Activated CD4-positive, alpha-beta T cell treated with anti-CD3 and anti-CD28 coated beads, Interleukin-2, amount 10 ng/mL, durations not matched to agents 7 days and 5 days (primary cell): ENCODE measurements at regions not wholly inside any gene's neighbourhood (a gene's known extent, or its start where the extent isn't known, plus 50 kb on each side); places are given as distances from the start of the nearest gene placed in this dataset.

ENCODE experiments used
- CTCF ChIA-PET: fragments of 350-600 bp; sonication (Branson Sonifier 250); formaldehyde crosslinking; loops from one replicate; lab custom pipeline; 2021; ENCODE audit warnings: antibody characterized with exemption; lab: Charles Lee
- POLR2A ChIA-PET: fragments of 350-600 bp; sonication (Branson Sonifier 250); formaldehyde crosslinking; loops from one replicate; lab custom pipeline; 2021; ENCODE audit warnings: antibody characterized with exemption; lab: Charles Lee
- DNase-seq: peaks from one replicate; pipeline ENCODE4 v3.0.0-alpha.2; 2020
- H3K27ac Mint-ChIP-seq: one replicate; pipeline ENCODE4 v1.8.0; 2021; ENCODE audit warnings: mild to moderate bottlenecking, moderate library complexity, mixed read lengths
- H3K27me3 Mint-ChIP-seq: one replicate; pipeline ENCODE4 v1.8.0; 2021; ENCODE audit warnings: mixed read lengths
- H3K36me3 Mint-ChIP-seq: one replicate; pipeline ENCODE4 v1.8.0; 2021; ENCODE audit warnings: low read depth, mixed read lengths
- H3K4me1 Mint-ChIP-seq: one replicate; pipeline ENCODE4 v1.8.0; 2021; ENCODE audit warnings: mixed read lengths
- H3K4me3 Mint-ChIP-seq: one replicate; pipeline ENCODE4 v1.8.0; 2021; ENCODE audit warnings: mild to moderate bottlenecking, moderate library complexity, mixed read lengths
- H3K9me3 Mint-ChIP-seq: one replicate; pipeline ENCODE4 v1.8.0; 2021; ENCODE audit warnings: mixed read lengths

- Mint-ChIP-seq H3K27ac (no peak overlapping the region), H3K36me3 (no peaks in the 10 kb centered on the region), H3K4me1 (no peaks in the 10 kb centered on the region), H3K27me3 (peaks cover 4% of the 10 kb centered on the region), H3K9me3 (no peaks in the 10 kb centered on the region), H3K4me3 (no peak overlapping the region)
- ChIA-PET POLR2A (no interaction called here), CTCF (no interaction called here)
- no peak for DNase-seq
Measured at GRCh38 chr3:98984024-98984423, 82.5 kb upstream of the DCBLD2 start.

GRCh38 chr3:98982351-98982750 lies 80.9 kb upstream of the DCBLD2 start:
- H3K27me3 Mint-ChIP-seq, result peaks cover 4% of the 10 kb centered on the region
- no peak overlapping the region for H3K27ac Mint-ChIP-seq
- H3K4me3 Mint-ChIP-seq, result no peak overlapping the region

GRCh38 chr3:98980915-98981596 lies 79.6 kb upstream of the DCBLD2 start:
- peaks cover 4% of the 10 kb centered on the region for H3K4me1 Mint-ChIP-seq
- DNase-seq, result no peak
- peaks cover 4% of the 10 kb centered on the region for H3K27me3 Mint-ChIP-seq
- no peaks in the 10 kb centered on the region for H3K9me3 Mint-ChIP-seq
- ChIA-PET CTCF (no interaction called here), POLR2A (no interaction called here)
- H3K27ac Mint-ChIP-seq, result no peak overlapping the region
- no peak overlapping the region for H3K4me3 Mint-ChIP-seq
- no peaks in the 10 kb centered on the region for H3K36me3 Mint-ChIP-seq

More at GRCh38 chr3:98982351-98982750, 80.9 kb upstream of the DCBLD2 start:
- Mint-ChIP-seq H3K4me1 (peaks cover 4% of the 10 kb centered on the region), H3K9me3 (no peaks in the 10 kb centered on the region), H3K36me3 (no peaks in the 10 kb centered on the region)
- no peak for DNase-seq
- CTCF ChIA-PET, result no interaction called here
- POLR2A ChIA-PET, result no interaction called here

DNA sequence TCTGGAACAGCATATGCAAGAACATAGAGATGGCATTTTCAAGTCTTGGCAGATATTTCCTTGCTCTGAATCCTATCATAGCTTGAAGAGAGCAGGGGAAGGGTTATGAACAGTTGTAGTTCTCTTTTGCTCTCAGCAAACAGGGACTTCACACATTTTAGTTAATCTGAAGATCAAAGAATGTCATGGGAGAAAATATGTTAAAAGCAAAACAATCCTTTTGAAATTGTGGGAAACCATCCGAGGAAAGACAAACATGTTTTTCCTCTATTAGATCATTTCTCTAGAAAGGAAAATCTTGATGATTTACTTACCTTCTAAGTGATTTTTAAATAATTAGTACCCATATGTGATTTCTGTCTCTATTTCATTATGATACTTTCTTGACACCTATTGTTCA lies 77.8 kb upstream of the DCBLD2 start:
- POLR2A ChIA-PET, result no interaction called here
- H3K36me3 Mint-ChIP-seq, result no peaks in the 10 kb centered on the region
- H3K4me3 Mint-ChIP-seq, result no peak overlapping the region
- H3K27ac Mint-ChIP-seq, result no peak overlapping the region
- peaks cover 4% of the 10 kb centered on the region for H3K4me1 Mint-ChIP-seq
- H3K27me3 Mint-ChIP-seq, result peaks cover 4% of the 10 kb centered on the region
- CTCF ChIA-PET, result no interaction called here
- DNase-seq, result no peak
- H3K9me3 Mint-ChIP-seq, result no peaks in the 10 kb centered on the region

DNA sequence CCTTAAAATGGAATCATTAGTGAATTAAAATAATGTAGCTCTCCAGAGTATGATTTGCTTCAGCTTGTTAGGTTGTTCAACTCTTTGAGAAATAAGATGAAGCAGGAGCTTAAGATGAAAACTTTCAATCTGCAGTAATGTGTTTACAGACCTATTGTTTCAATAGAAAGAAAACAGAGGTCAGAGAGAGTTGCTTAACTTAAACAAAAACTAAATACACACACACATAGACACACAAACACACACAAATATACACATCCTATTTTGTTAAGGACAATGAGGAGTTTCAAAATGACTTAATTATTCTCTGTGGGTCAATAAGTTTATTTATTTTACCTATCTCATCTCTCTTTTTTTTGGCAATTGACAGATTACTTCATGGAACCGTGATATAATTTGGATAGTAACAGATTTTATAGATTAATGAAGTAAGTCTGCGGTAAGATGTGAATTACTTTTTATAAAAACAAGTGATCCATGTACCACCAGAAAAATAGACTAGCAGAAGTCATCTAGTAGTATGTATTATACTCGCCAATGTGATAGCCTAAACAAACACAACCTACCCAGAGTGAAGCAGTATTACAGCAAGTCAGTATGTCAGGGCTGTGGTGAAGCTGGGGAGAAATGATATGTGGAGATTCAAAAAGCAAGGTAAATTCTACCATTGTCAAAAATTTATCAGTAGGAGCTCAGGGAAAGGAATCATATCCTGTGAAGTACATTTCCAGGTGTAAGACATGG lies 76.7 kb upstream of the DCBLD2 start:
- Mint-ChIP-seq H3K36me3 (no peaks in the 10 kb centered on the region), H3K4me1 (peaks cover 4% of the 10 kb centered on the region), H3K9me3 (no peaks in the 10 kb centered on the region), H3K27ac (no peak overlapping the region), H3K4me3 (no peak overlapping the region), H3K27me3 (peaks cover 4% of the 10 kb centered on the region)
- ChIA-PET POLR2A (no interaction called here), CTCF (no interaction called here)
- no peak for DNase-seq

DNA sequence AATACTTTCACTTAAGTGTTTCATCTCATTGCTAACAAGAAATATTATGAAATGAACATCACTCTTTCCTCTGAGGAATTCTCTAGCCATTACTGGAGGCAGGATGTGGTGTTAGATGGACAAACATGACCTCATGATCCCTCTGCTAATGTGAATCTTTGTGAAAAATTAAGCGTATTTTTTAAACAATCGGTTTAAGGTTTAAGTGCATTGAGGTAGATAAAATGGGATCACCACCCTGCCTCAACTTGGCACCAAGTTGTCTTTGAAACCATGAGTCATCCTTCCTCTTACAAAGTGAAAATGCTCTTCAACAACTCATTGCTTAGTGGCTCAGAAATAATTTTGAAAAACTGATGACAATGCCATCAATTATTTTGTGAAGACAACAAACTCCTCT lies 76.0 kb upstream of the DCBLD2 start:
- Mint-ChIP-seq H3K9me3 (peaks cover 3% of the 10 kb centered on the region), H3K27ac (no peak overlapping the region), H3K4me1 (peaks cover 4% of the 10 kb centered on the region), H3K36me3 (no peaks in the 10 kb centered on the region), H3K27me3 (peaks cover 4% of the 10 kb centered on the region), H3K4me3 (no peak overlapping the region)
- no peak for DNase-seq
- ChIA-PET CTCF (no interaction called here), POLR2A (no interaction called here)

DNA sequence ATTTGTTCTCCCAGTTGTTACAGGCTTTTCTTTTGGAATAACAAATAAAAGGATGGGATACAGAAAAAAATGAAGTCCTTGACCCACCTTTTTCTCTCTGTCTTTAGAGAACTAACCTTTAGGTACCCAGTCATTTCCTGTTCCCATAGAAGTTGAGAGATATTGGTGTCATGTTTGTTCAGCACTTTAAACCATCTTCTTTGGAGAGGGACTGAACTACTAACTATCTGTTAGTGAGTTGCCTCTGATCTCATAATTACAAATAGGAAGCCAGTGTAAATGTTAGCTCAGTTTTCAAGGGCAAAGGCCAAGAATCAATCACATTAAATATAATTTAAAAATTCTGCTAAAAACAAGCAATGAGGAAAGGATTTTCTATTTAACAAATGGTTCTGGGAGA lies 72.9 kb upstream of the DCBLD2 start:
- ChIA-PET CTCF (no interaction called here), POLR2A (no interaction called here)
- H3K4me3 Mint-ChIP-seq, result no peak overlapping the region
- DNase-seq, result no peak
- no peaks in the 10 kb centered on the region for H3K36me3 Mint-ChIP-seq
- no peak overlapping the region for H3K27ac Mint-ChIP-seq
- H3K27me3 Mint-ChIP-seq, result no peaks in the 10 kb centered on the region
- peaks cover 4% of the 10 kb centered on the region for H3K4me1 Mint-ChIP-seq
- H3K9me3 Mint-ChIP-seq, result peaks cover 3% of the 10 kb centered on the region

DNA sequence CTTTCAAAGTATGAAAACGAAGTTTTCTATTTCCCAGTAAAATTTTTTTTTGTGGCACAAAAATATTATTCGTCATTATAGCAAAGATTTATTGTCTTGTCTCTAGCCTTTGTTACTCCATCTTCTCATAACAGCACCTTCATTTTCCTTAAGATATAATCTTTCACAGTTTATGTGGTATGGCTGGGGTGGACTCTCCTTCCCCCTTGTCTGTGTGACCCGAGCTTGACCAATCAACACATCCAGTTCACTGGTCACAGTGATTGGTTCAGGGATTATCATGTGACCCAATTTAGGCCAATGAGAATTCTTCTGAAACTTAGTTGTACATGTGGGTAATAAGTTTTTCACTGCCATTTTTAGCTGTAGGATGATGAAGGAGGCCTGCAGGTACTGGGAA lies 71.2 kb upstream of the DCBLD2 start:
- Mint-ChIP-seq H3K27me3 (no peaks in the 10 kb centered on the region), H3K27ac (no peak overlapping the region), H3K36me3 (no peaks in the 10 kb centered on the region), H3K4me1 (peaks cover 3% of the 10 kb centered on the region), H3K4me3 (no peak overlapping the region), H3K9me3 (peaks cover 3% of the 10 kb centered on the region)
- no peak for DNase-seq
- ChIA-PET POLR2A (no interaction called here), CTCF (no interaction called here)

DNA sequence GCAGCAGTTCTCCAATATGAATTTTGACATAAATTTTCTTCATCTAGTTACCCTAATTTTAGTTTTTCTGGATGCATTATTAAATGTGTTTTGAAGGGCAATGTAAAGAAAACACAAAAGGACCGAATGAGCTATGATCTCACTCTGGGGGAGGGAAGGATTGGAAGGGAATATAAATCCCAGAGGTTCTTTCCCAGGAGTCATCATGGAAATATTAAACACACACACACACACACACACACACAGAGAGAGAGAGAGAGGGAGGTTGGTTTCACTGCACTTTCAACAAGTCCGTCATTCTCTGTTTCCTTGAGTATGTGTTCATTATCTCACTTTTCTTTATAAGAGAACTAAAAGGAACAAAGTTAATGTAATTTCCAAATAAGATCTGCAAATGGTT lies 70.7 kb upstream of the DCBLD2 start:
- Mint-ChIP-seq H3K4me1 (no peaks in the 10 kb centered on the region), H3K27me3 (no peaks in the 10 kb centered on the region), H3K9me3 (peaks cover 3% of the 10 kb centered on the region), H3K4me3 (no peak overlapping the region), H3K36me3 (no peaks in the 10 kb centered on the region), H3K27ac (no peak overlapping the region)
- CTCF ChIA-PET, result no interaction called here
- no peak for DNase-seq
- POLR2A ChIA-PET, result no interaction called here

- Mint-ChIP-seq H3K27me3 (peaks cover 2% of the 10 kb centered on the region), H3K36me3 (no peaks in the 10 kb centered on the region), H3K9me3 (peaks cover 3% of the 10 kb centered on the region), H3K4me1 (peaks cover 2% of the 10 kb centered on the region), H3K27ac (no peak overlapping the region), H3K4me3 (no peak overlapping the region)
- no peak for DNase-seq
- POLR2A ChIA-PET, result no interaction called here
- CTCF ChIA-PET, result no interaction called here
Measured at GRCh38 chr3:98971169-98971681, 69.7 kb upstream of the DCBLD2 start.

GRCh38 chr3:98969295-98969694 lies 67.8 kb upstream of the DCBLD2 start:
- Mint-ChIP-seq H3K27ac (no peak overlapping the region), H3K4me3 (no peak overlapping the region), H3K27me3 (peaks cover 2% of the 10 kb centered on the region), H3K9me3 (peaks cover 3% of the 10 kb centered on the region), H3K4me1 (peaks cover 2% of the 10 kb centered on the region), H3K36me3 (no peaks in the 10 kb centered on the region)
- ChIA-PET CTCF (no interaction called here), POLR2A (no interaction called here)
- DNase-seq, result no peak

GRCh38 chr3:98968824-98969223 lies 67.3 kb upstream of the DCBLD2 start:
- no peaks in the 10 kb centered on the region for H3K36me3 Mint-ChIP-seq
- ChIA-PET CTCF (no interaction called here), POLR2A (no interaction called here)

DNA sequence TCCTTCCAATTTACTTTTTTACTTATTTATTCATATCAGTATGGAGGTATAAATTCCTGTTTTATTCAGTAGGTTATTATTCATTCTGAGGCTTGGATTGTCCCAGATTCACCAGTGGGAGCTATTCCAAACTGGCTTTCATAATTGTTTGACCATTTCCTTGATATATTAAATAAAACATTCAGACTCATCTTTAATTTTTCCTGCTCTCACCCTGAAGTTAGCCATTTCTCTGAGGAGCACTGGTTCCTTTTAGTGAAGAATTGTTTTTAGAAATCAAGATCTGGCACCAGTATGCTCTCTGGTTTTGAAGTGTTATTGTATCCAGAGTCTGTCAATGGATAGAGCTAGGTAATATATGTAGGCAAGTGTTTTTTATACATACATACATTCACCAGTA lies 66.9 kb upstream of the DCBLD2 start:
- Mint-ChIP-seq H3K27me3 (peaks cover 5% of the 10 kb centered on the region), H3K4me1 (peaks cover 2% of the 10 kb centered on the region), H3K27ac (no peak overlapping the region), H3K4me3 (no peak overlapping the region), H3K36me3 (no peaks in the 10 kb centered on the region), H3K9me3 (peaks cover 3% of the 10 kb centered on the region)
- ChIA-PET POLR2A (no interaction called here), CTCF (no interaction called here)
- DNase-seq, result no peak

More at GRCh38 chr3:98968824-98969223, 67.3 kb upstream of the DCBLD2 start:
- no peak overlapping the region for H3K4me3 Mint-ChIP-seq
- H3K27me3 Mint-ChIP-seq, result peaks cover 4% of the 10 kb centered on the region
- no peak for DNase-seq
- peaks cover 2% of the 10 kb centered on the region for H3K4me1 Mint-ChIP-seq
- peaks cover 3% of the 10 kb centered on the region for H3K9me3 Mint-ChIP-seq
- no peak overlapping the region for H3K27ac Mint-ChIP-seq
